Stomach (tissue), 4 donors: ENCODE measurements at regions not wholly inside any gene's neighbourhood (a gene's known extent, or its start where the extent isn't known, plus 50 kb on each side); places are given as distances from the start of the nearest gene placed in this dataset.

Experiments
- CTCF ChIP-seq, 7 experiments: fragments of 450-650 bp in 4 of 7; fragments of 200-600 bp in 3 of 7; sonication (generic) in 3 of 7; IDR thresholded peaks; one replicate each; pipeline ENCODE4 v1.5.1; 2016 to 2019; ENCODE audit warnings: antibody characterized with exemption in 7 of 7, control low read depth in 2 of 7, mild to moderate bottlenecking in 1 of 7
- POLR2AphosphoS5 ChIP-seq, 3 donors: sonication (generic); formaldehyde crosslinking; IDR thresholded peaks; one replicate each; pipeline ENCODE4 v1.6.1; 2016; ENCODE audit warnings: antibody characterized with exemption in 3 of 3

GRCh38 chr20:53658973-53659372 is 65.3 kb upstream of the ZNF217 start:
- TF ChIP-seq POLR2AphosphoS5 (IDR thresholded peaks at IDR 0.05) (no peak), CTCF (IDR thresholded peaks at IDR 0.05) (no peak)
